K562 (cell line): ENCODE measurements at regions not wholly inside any gene's neighbourhood (a gene's known extent, or its start where the extent isn't known, plus 50 kb on each side); places are given as distances from the start of the nearest gene placed in this dataset.

Experiments used
- ATAC-seq: fragments of 200-7000 bp; cut with Tn5 transposase; 3 replicates; pipeline ENCODE4 v1.9.1; 2020; ENCODE audit warnings: moderate library complexity
- BruUV-seq: library from RNA; stranded (reverse); fragments of 400-500 nt; replicated peaks from 2 replicates; lab custom pipeline; 2021; lab: Mats Ljungman, UMichigan
- CTCF ChIA-PET: fragments of 300-600 bp; formaldehyde crosslinking; extraction: SDS; loops from one replicate; lab custom pipeline; 2021; ENCODE audit warnings: low intra/inter-chr PET ratio; lab: Yijun Ruan, JAX
- POLR2A ChIA-PET: fragments of 300-600, 350-650 bp; sonication (Branson Sonifier 250); formaldehyde crosslinking; extraction: SDS; loops from one replicate; lab custom pipeline; 2021; ENCODE audit warnings: antibody characterized with exemption, inconsistent platforms; lab: Yijun Ruan, JAX
- DNase-seq, 4 experiments: peaks; one replicate each; pipeline versions ENCODE4 v3.0.0 to v3.0.0-alpha.2; 2011 to 2018; ENCODE audit warnings: low spot score in 3 of 4, mixed read lengths in 3 of 4; ENCODE audit errors: extremely low read depth in 1 of 4
- FAIRE-seq: peaks from 2 replicates; lab custom pipeline; 2011; peaks lifted over from hg19 to GRCh38; lab: Jason Lieb, UNC
- H2AFZ ChIP-seq: 2 replicates; pipeline ENCODE4 v1.6.0; 2011; ENCODE audit warnings: low read depth, low read length, control low read depth, inconsistent platforms
- H3K27ac ChIP-seq: fragments of 200-600 bp; 3 replicates; pipeline ENCODE4 v1.8.0; 2011; ENCODE audit warnings: low read depth, mild to moderate bottlenecking, control low read depth, inconsistent platforms, low read length, moderate library complexity, mixed read lengths; ENCODE audit errors: extremely low read depth
- H3K27me3 ChIP-seq, 2 experiments: fragments of 300-600 bp in 1 of 2; 2 replicates in 1 of 2; 3 replicates in 1 of 2; pipeline versions ENCODE4 v1.6.0 to v1.8.0; 2011; ENCODE audit warnings: inconsistent platforms in 2 of 2, low read length in 2 of 2, mild to moderate bottlenecking in 1 of 2, mixed read lengths in 1 of 2, moderate library complexity in 1 of 2; ENCODE audit not compliant: control insufficient read depth in 2 of 2, insufficient read depth in 2 of 2
- H3K36me3 ChIP-seq: fragments of 300-600 bp; 3 replicates; pipeline ENCODE4 v1.8.0; 2011; ENCODE audit warnings: mild to moderate bottlenecking, low read length, inconsistent platforms; ENCODE audit not compliant: control insufficient read depth, insufficient read depth
- H3K4me1 ChIP-seq, 2 experiments: fragments of 200-600 bp in 1 of 2; replicated peaks in 1 of 2; 2 replicates in 1 of 2; 3 replicates in 1 of 2; pipeline versions ENCODE4 v1.5.1 to v1.8.0; 2011; ENCODE audit warnings: inconsistent platforms in 2 of 2, low read length in 2 of 2, mild to moderate bottlenecking in 1 of 2, mixed read lengths in 1 of 2, moderate library complexity in 1 of 2; ENCODE audit not compliant: control insufficient read depth in 2 of 2, insufficient read depth in 2 of 2
- H3K4me2 ChIP-seq: 2 replicates; pipeline ENCODE4 v1.6.1; 2011; ENCODE audit warnings: low read length, control low read depth, inconsistent platforms, mixed read lengths; ENCODE audit not compliant: insufficient read depth
- H3K4me3 ChIP-seq: fragments of 200-600 bp; sonication (generic), shearing (Covaris generic); 2 replicates; pipeline ENCODE4 v1.5.1; 2016; ENCODE audit warnings: control low read depth, inconsistent platforms
- H3K79me2 ChIP-seq: fragments of 200-600 bp; 3 replicates; pipeline ENCODE4 v1.8.0; 2011; ENCODE audit warnings: low read length, inconsistent platforms; ENCODE audit not compliant: control insufficient read depth, insufficient read depth
- H3K9ac ChIP-seq, 2 experiments: 2 replicates each; pipeline versions ENCODE4 v1.6.0 to v1.6.1; 2011; ENCODE audit warnings: low read depth in 2 of 2, low read length in 2 of 2, control low read depth in 1 of 2, inconsistent platforms in 1 of 2, mild to moderate bottlenecking in 1 of 2, mixed read lengths in 1 of 2; ENCODE audit not compliant: insufficient read depth in 1 of 2
- H3K9me1 ChIP-seq: one replicate; pipeline ENCODE4 v1.6.0; 2011; ENCODE audit warnings: inconsistent platforms, mild to moderate bottlenecking, low read length, moderate library complexity; ENCODE audit not compliant: control insufficient read depth, insufficient read depth
- H3K9me3 ChIP-seq: replicated peaks from 2 replicates; pipeline ENCODE4 v1.5.1; 2011; ENCODE audit warnings: low read depth, low read length, inconsistent platforms; ENCODE audit not compliant: control insufficient read depth, insufficient read depth
- H4K20me1 ChIP-seq: replicated peaks from 2 replicates; pipeline ENCODE4 v1.6.1; 2011; ENCODE audit warnings: low read length, inconsistent platforms, mixed read lengths; ENCODE audit not compliant: control insufficient read depth, insufficient read depth
- CHD1 ChIP-seq: fragments of 200-600 bp; sonication (generic); IDR thresholded peaks from one replicate; pipeline ENCODE4 v1.6.1; 2012; ENCODE audit warnings: mild to moderate bottlenecking, moderate library complexity, low read length, inconsistent platforms
- HEY1 ChIP-seq: fragments of 250-450 bp; sonication (Bioruptor Pico); IDR thresholded peaks from 2 replicates; pipeline ENCODE4 v1.5.0; 2020; ENCODE audit warnings: mild to moderate bottlenecking, moderate library complexity, borderline replicate concordance
- MITF ChIP-seq: IDR thresholded peaks from 2 replicates; pipeline ENCODE4 v1.6.1; 2014; ENCODE audit warnings: antibody characterized with exemption
- MLX ChIP-seq, 2 experiments: fragments of 450-650 bp in 1 of 2; sonication (generic) in 1 of 2; formaldehyde crosslinking; conservative IDR thresholded peaks; 2 replicates each; pipeline versions ENCODE4 v1.4.0 to v1.8.1; 2020 to 2022; ENCODE audit warnings: mild to moderate bottlenecking in 1 of 2, missing genetic modification reagents in 1 of 2
- NCOR1 ChIP-seq: fragments of 450-650 bp; IDR thresholded peaks from 2 replicates; pipeline ENCODE4 v1.6.1; 2016; ENCODE audit warnings: mild to moderate bottlenecking, moderate library complexity
- NFYB ChIP-seq: IDR thresholded peaks from 2 replicates; pipeline ENCODE4 v1.6.1; 2011; ENCODE audit warnings: mild to moderate bottlenecking, moderate library complexity; ENCODE audit not compliant: insufficient read length; ENCODE audit errors: extremely low read depth
- NR2F6 ChIP-seq: fragments of 450-650 bp; formaldehyde crosslinking; IDR thresholded peaks from 2 replicates; pipeline ENCODE4 v1.4.0; 2020; ENCODE audit warnings: mild to moderate bottlenecking
- PKNOX1 ChIP-seq: fragments of 450-650 bp; IDR thresholded peaks from 2 replicates; pipeline ENCODE4 v1.6.1; 2016
- RBM34 ChIP-seq: fragments of 200-400 bp; formaldehyde crosslinking; IDR thresholded peaks from 2 replicates; pipeline ENCODE4 v1.6.1; 2018; ENCODE audit warnings: low read length, borderline replicate concordance; ENCODE audit not compliant: insufficient read depth
- TBP ChIP-seq: optimal IDR thresholded peaks from 2 replicates; pipeline ENCODE3; 2011; ENCODE audit warnings: low read depth, low read length, improper control_type of control experiment
- ZBTB17 ChIP-seq: fragments of 450-650 bp; formaldehyde crosslinking; IDR thresholded peaks from 2 replicates; pipeline ENCODE4 v1.4.0; 2020; ENCODE audit warnings: mild to moderate bottlenecking
- ZKSCAN8 ChIP-seq: fragments of 200-800 bp; sonication (Bioruptor generic); IDR thresholded peaks from 2 replicates; pipeline ENCODE4 v1.6.1; 2016; ENCODE audit warnings: missing genetic modification characterization, missing compliant biosample characterization
- ZNF311 ChIP-seq: fragments of 250-450 bp; sonication (Bioruptor Pico); IDR thresholded peaks from 2 replicates; pipeline ENCODE4 v1.4.0; 2020; ENCODE audit warnings: mild to moderate bottlenecking, moderate library complexity
- ZNF347 ChIP-seq: fragments of 450-650 bp; formaldehyde crosslinking; IDR thresholded peaks from 2 replicates; pipeline ENCODE4 v1.4.0; 2020; ENCODE audit warnings: low read depth, mild to moderate bottlenecking, moderate library complexity
- ZNF586 ChIP-seq: fragments of 450-650 bp; formaldehyde crosslinking; conservative IDR thresholded peaks from 2 replicates; pipeline ENCODE4 v1.4.0; 2020; ENCODE audit warnings: mild to moderate bottlenecking, moderate library complexity
- WGBS: fragments of 100-300 bp; shearing (Covaris generic); methylation state at CpG from one replicate; pipeline ENCODE4 v1.1.6; 2016; ENCODE audit warnings: low coverage, mixed read lengths; ENCODE audit not compliant: insufficient coverage; ENCODE audit errors: missing lambda C conversion rate; 5-methylcytosine and 5-hydroxymethylcytosine counted together
- in situ Hi-C: fragments of 300-500 bp; cut with MboI; formaldehyde crosslinking; loops from 4 replicates; pipeline ENCODE4 v1.15.0; 2018; ENCODE audit warnings: inconsistent platforms, mixed read lengths
- intact Hi-C: fragments of 100-400 bp; cut with micrococcal nuclease; formaldehyde crosslinking; loops from 2 replicates; pipeline ENCODE4 v1.14.2; 2022
- TF ChIP-seq, protein P1 (sequence below): sonication (generic); formaldehyde crosslinking; IDR thresholded peaks from 2 replicates; pipeline ENCODE4 v1.8.0; 2023; ENCODE audit warnings: mild to moderate bottlenecking, missing genetic modification reagents
- TF ChIP-seq, protein P2 (sequence below): sonication (generic); formaldehyde crosslinking; IDR thresholded peaks from 2 replicates; pipeline ENCODE4 v1.8.1; 2023; ENCODE audit warnings: mild to moderate bottlenecking, missing genetic modification reagents

GRCh38 chr4:157582141-157582540 is 361.6 kb downstream of the GRIA2 start:
- no TSS peak for BruUV-seq
- CTCF ChIA-PET, result no interaction called here
- H3K4me2 ChIP-seq, result no peak overlapping the region
- WGBS, result 9% methylated on average over 2 of the region's 2 CpGs
- no peak overlapping the region for H3K4me3 ChIP-seq
- H3K36me3 ChIP-seq, result no peaks in the 10 kb centered on the region
- POLR2A ChIA-PET, result no interaction called here
- no peak for FAIRE-seq
- H3K9ac ChIP-seq, result no peak overlapping the region
- intact Hi-C loops, result no loop called here
- no peak overlapping the region for H2AFZ ChIP-seq
- DNase-seq, result no peak
- no peaks in the 10 kb centered on the region for H3K27me3 ChIP-seq
- H4K20me1 ChIP-seq, result no peaks in the 10 kb centered on the region
- H3K27ac ChIP-seq, result no peak overlapping the region
- in situ Hi-C loops, result no loop called here
- no peaks in the 10 kb centered on the region for H3K4me1 ChIP-seq
- TF ChIP-seq CHD1 (no peak), HEY1 (no peak), RBM34 (no peak), NFYB (no peak), MLX (CRISPR knock-in tag; conservative IDR thresholded peaks at IDR 0.05) (no peak), NR2F6 (CRISPR knock-in tag) (no peak), ZKSCAN8 (no peak), TBP (no peak), ZBTB17 (no peak), ZNF347 (no peak), PKNOX1 (no peak), ZNF311 (CRISPR knock-in tag) (no peak), ZNF586 (CRISPR knock-in tag) (no peak), NCOR1 (no peak), MITF (no peak)
- TF ChIP-seq, protein P1, sequence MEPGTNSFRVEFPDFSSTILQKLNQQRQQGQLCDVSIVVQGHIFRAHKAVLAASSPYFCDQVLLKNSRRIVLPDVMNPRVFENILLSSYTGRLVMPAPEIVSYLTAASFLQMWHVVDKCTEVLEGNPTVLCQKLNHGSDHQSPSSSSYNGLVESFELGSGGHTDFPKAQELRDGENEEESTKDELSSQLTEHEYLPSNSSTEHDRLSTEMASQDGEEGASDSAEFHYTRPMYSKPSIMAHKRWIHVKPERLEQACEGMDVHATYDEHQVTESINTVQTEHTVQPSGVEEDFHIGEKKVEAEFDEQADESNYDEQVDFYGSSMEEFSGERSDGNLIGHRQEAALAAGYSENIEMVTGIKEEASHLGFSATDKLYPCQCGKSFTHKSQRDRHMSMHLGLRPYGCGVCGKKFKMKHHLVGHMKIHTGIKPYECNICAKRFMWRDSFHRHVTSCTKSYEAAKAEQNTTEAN (CRISPR knock-in tag), result no peak
- TF ChIP-seq, protein P2, sequence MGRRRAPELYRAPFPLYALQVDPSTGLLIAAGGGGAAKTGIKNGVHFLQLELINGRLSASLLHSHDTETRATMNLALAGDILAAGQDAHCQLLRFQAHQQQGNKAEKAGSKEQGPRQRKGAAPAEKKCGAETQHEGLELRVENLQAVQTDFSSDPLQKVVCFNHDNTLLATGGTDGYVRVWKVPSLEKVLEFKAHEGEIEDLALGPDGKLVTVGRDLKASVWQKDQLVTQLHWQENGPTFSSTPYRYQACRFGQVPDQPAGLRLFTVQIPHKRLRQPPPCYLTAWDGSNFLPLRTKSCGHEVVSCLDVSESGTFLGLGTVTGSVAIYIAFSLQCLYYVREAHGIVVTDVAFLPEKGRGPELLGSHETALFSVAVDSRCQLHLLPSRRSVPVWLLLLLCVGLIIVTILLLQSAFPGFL (CRISPR knock-in tag), result no peak
- H3K9me3 ChIP-seq, result no peaks in the 10 kb centered on the region
- H3K9me1 ChIP-seq, result no peaks in the 10 kb centered on the region
- no peak for ATAC-seq
- H3K79me2 ChIP-seq, result no peaks in the 10 kb centered on the region
